Thymus (tissue), 11 donors: ENCODE measurements at regions not wholly inside any gene's neighbourhood (a gene's known extent, or its start where the extent isn't known, plus 50 kb on each side); places are given as distances from the start of the nearest gene placed in this dataset.
"Not testable (repeated sequence)": the region's sequence is repeated elsewhere in the genome, so short reads cannot be mapped to it uniquely, and the experiment has no call there.

ENCODE experiments used
- DNase-seq, 9 donors: peaks; one replicate each; pipeline ENCODE4 v3.0.0-alpha.2; 2013; ENCODE audit warnings: low spot score in 9 of 9, low read depth in 6 of 9, missing footprints in 1 of 9
- H3K27ac ChIP-seq, 2 donors: one replicate each; pipeline ENCODE4 v1.5.1; 2013; ENCODE audit warnings: control low read depth in 1 of 2, low read depth in 1 of 2, low read length in 1 of 2, mild to moderate bottlenecking in 1 of 2, moderate library complexity in 1 of 2
- H3K27me3 ChIP-seq, 2 donors: one replicate each; pipeline ENCODE4 v1.5.1; 2013; ENCODE audit warnings: low read length in 1 of 2; ENCODE audit not compliant: control insufficient read depth in 2 of 2, insufficient read depth in 1 of 2
- H3K36me3 ChIP-seq, 2 donors: one replicate each; pipeline ENCODE4 v1.5.1; 2013; ENCODE audit warnings: low read length in 1 of 2, mild to moderate bottlenecking in 1 of 2, moderate library complexity in 1 of 2; ENCODE audit not compliant: control insufficient read depth in 2 of 2, insufficient read depth in 2 of 2
- H3K4me1 ChIP-seq, 2 donors: one replicate each; pipeline ENCODE4 v1.5.1; 2013; ENCODE audit warnings: low read length in 2 of 2; ENCODE audit not compliant: control insufficient read depth in 2 of 2, insufficient read depth in 2 of 2
- H3K4me3 ChIP-seq, 2 donors: one replicate each; pipeline ENCODE4 v1.5.1; 2013; ENCODE audit warnings: low read length in 2 of 2, control low read depth in 1 of 2, mild to moderate bottlenecking in 1 of 2
- H3K9me3 ChIP-seq, 2 donors: one replicate each; pipeline ENCODE4 v1.5.1; 2013; ENCODE audit warnings: low read length in 1 of 2, mild to moderate bottlenecking in 1 of 2; ENCODE audit not compliant: control insufficient read depth in 2 of 2, insufficient read depth in 1 of 2
- WGBS: extraction: QIAGEN DNeasy Blood & Tissue Kit; methylation state at CpG from one replicate; pipeline ENCODE4 v1.1.7; 2013; 5-methylcytosine and 5-hydroxymethylcytosine counted together
- donor health status: healthy.

GRCh38 chr18:28267878-28268625 lies 91.1 kb upstream of the CDH2 start:
- no peaks in the 10 kb centered on the region for H3K36me3 ChIP-seq
- H3K4me1 ChIP-seq: no peaks in the 10 kb centered on the region
- no peaks in the 10 kb centered on the region for H3K9me3 ChIP-seq
- 82% methylated on average over 4 of the region's 4 CpGs for WGBS
- H3K27me3 ChIP-seq: no peaks in the 10 kb centered on the region
- no peak overlapping the region for H3K27ac ChIP-seq
- H3K4me3 ChIP-seq: no peak overlapping the region
- DNase-seq: no peak

DNA sequence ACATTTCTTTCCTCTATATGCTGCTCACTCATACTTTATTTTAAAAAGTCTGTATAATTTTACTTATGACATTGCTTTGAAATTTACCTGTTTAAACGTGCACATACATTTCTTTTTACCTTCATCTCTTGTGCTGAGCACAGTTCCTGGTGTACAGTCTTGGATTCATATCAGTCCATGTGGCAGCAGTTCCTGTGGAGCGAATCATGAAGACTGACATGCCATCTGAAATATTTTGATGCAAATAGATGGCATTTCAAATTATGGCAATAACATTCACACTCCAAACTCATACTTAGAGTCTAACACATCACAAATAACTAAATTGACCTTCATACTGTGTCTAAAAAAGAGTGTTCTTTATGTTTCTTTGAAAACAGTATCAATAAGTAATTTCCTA lies 90.3 kb upstream of the CDH2 start:
- H3K27me3 ChIP-seq: no peaks in the 10 kb centered on the region
- H3K27ac ChIP-seq: no peak overlapping the region
- WGBS: 80% methylated on average over 2 of the region's 2 CpGs
- H3K36me3 ChIP-seq: no peaks in the 10 kb centered on the region
- H3K4me1 ChIP-seq: no peaks in the 10 kb centered on the region
- no peaks in the 10 kb centered on the region for H3K9me3 ChIP-seq
- no peak overlapping the region for H3K4me3 ChIP-seq
- DNase-seq: no peak

GRCh38 chr18:28256166-28256565 lies 79.2 kb upstream of the CDH2 start:
- DNase-seq: no peak
- no peaks in the 10 kb centered on the region for H3K27me3 ChIP-seq
- H3K9me3 ChIP-seq: no peaks in the 10 kb centered on the region
- no peaks in the 10 kb centered on the region for H3K36me3 ChIP-seq
- no peak overlapping the region for H3K4me3 ChIP-seq
- H3K27ac ChIP-seq: no peak overlapping the region
- no peaks in the 10 kb centered on the region for H3K4me1 ChIP-seq
- WGBS: 85% methylated on average over 2 of the region's 2 CpGs

DNA sequence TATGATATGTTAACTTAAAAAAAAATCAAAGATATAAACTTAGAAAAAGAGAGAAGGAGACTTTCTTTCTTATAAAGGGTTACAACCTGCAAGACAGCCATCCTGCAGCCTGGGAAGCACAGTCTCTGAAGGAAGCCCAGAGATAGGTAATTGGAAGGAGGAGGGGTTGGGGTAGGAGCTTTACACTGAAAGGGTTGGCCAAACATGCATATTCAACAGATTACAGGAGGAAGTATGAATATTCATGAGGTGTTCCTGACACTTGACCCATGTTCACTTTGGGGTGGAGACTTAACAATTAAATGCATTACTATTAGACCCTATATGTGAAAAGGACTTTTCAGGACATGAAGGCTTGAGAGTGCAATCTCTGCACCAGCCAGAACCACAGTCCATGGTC lies 71.7 kb upstream of the CDH2 start:
- DNase-seq: no peak
- no peaks in the 10 kb centered on the region for H3K9me3 ChIP-seq
- no peaks in the 10 kb centered on the region for H3K4me1 ChIP-seq
- no peaks in the 10 kb centered on the region for H3K36me3 ChIP-seq
- no peak overlapping the region for H3K27ac ChIP-seq
- no peak overlapping the region for H3K4me3 ChIP-seq
- H3K27me3 ChIP-seq: no peaks in the 10 kb centered on the region

GRCh38 chr18:28240626-28241025 lies 63.7 kb upstream of the CDH2 start:
- H3K27ac ChIP-seq, H3K4me3 ChIP-seq, H3K36me3 ChIP-seq, DNase-seq, H3K9me3 ChIP-seq, H3K4me1 ChIP-seq, H3K27me3 ChIP-seq: not testable (repeated sequence)
- 93% methylated on average over 15 of the region's 16 CpGs for WGBS

GRCh38 chr18:28236487-28236886 lies 59.6 kb upstream of the CDH2 start:
- Histone ChIP-seq H3K4me1 (no peaks in the 10 kb centered on the region), H3K27ac (no peak overlapping the region), H3K27me3 (no peaks in the 10 kb centered on the region), H3K9me3 (no peaks in the 10 kb centered on the region), H3K36me3 (no peaks in the 10 kb centered on the region), H3K4me3 (no peak overlapping the region)
- no peak for DNase-seq
- whole genome bisulfite sequencing: 92% methylated on average over 1 of the region's 1 CpG
